ENCODE measurements at regions not wholly inside any gene's neighbourhood (a gene's known extent, or its start where the extent isn't known, plus 50 kb on each side); places are given as distances from the start of the nearest gene placed in this dataset.

GRCh38 chr6:131383421-131384411, 189.3 kb upstream of the ARG1 start:
- no peak for DNase-seq

GRCh38 chr6:131387562-131388447, 185.2 kb upstream of the ARG1 start:
- no peak for DNase-seq

DNA sequence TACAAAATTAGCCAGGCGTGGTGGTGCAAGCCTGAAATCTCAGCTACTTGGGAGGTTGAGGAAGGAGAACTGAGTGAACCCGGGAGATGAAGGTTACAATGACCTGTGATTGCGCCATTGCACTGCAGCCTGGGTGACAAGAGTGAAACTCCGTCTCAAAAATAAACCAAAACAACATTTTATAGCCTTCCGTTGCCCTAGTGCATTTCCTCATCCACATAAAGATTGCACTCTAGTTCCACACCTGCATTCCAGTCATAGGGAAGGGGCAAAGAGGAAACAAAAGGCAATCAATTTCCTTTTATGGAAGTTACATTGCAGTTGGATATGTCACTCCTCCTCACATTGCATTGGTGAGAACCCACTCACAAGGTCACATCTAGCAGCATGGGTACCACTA, 182.7 kb upstream of the ARG1 start:
- DNase-seq, result no peak

DNA sequence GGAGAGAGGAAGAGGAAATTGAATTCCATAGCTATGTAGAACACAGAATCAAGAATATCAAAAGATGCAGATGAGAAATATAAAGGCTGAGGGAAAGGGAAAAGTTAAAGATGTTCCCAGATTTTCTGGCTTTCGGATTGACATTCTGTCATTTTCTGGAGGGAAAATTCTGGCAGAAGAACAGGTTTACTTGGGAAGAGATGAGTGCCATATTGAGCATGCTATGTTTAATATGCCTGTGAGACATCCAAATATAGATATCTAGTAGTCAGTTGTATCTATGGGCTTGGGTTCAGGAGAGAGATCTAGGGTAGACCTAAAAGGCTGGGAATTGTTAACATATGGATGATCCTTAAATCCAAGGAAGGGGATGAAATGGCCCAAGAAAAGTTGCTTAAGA, 181.9 kb upstream of the ARG1 start:
- no peak for DNase-seq

GRCh38 chr6:131393433-131393832, 179.6 kb upstream of the ARG1 start:
- no peak for DNase-seq

- no peak for DNase-seq
Observed at GRCh38 chr6:131394768-131395432, 178.1 kb upstream of the ARG1 start.

DNA sequence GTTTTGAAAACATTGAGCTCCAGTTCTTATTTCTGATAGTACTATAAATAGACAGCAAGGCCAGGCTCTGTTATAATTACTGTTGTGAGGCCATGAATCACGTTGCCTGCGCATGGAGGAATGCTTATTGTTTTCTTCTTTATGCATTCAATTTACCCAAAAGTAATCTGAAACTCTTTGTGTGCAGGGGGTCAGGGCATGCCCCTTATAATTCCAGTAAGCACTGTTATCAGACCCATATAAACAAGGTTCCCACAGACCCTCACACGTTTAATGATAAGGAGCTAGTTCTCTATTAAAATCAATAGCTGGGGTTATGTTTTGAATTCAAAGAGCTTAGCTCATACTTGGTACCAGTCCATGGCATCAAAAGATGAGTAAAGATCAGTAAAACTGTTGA, 174.8 kb upstream of the ARG1 start:
- no peak for DNase-seq

GRCh38 chr6:131399433-131399832, 173.6 kb upstream of the ARG1 start:
- no peak for DNase-seq

- no peak for DNase-seq
Observed at GRCh38 chr6:131400054-131400778, 172.8 kb upstream of the ARG1 start.

GRCh38 chr6:131400779-131401496, 172.1 kb upstream of the ARG1 start:
- DNase-seq, result no peak

DNA sequence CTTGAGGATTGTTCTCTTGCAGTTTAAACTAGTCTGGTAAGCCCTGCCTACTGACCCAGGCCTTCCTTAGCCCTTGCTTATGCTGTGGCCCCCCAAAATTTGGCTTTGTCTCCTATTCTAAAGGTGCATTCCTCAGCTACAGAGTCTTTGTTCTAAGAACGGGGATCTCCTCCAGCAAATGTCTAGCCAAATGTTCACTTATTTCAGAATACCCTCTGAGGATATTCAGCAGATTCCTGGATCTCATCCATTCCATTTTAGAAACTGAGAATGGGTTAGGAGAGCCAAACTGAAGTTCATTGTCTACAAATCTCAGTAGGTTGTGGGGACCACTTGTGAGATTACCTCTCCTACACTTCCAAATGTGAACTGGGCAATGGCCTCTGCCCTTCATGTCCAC, 164.2 kb upstream of the ARG1 start:
- DNase-seq, result no peak

DNA sequence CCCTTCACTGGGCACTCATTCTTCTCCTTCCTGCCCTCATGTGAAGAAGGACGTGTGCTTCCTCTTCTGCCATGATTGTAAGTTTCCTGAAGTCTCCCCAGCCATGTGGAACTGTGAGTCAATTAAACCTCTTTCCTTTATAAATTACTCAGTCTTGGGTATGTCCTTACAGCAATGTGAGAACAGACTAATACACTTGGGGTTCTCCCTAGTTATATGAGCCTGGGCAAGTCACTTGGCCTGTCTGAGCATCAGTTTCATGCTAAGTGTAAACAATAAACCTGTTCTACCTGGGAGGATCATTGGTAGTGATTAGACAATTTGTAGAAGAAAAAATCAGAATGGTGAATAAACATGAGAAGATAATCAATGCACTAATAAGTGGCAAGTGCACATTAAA, 162.2 kb upstream of the ARG1 start:
- DNase-seq, result no peak

DNA sequence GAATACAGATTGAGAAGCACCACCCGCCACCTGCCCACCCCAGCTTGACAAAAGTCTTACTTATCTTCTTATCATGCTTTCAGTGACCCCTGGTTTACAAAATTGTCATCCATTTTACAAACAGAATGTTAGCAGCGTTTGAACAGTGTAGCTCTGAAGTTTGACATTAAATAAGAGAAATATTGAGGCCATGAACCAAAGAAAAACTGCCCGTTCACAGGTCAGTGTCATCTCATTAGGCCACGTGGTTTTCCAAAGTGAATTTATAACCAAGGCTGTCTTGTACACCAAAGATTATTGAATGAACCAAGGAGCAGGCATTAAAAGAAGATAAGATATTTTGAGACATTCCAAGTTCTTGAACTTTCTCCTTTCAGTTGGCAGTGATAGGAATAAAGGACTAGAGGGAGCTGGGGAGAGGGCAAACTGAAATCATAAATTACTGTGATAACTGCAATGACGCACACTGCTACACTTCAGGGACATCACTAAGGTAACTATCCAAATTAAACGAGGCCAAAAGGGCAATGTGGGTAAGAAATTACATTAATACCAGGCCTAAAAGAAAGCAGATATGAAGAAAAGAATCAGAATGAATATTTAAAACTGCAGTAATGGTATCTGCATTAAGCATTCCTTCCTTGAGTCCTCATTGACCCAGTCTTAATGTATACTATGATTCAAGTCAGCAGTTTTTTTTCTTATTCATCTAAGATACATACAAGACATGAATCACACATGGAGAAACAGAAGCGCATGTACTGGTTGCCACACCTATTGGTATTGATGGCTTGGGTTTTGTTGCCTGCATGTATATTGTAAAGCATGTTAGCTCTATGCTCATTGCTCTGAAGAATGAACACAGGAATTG, 159.8 kb upstream of the ARG1 start:
- DNase-seq, result no peak

DNA sequence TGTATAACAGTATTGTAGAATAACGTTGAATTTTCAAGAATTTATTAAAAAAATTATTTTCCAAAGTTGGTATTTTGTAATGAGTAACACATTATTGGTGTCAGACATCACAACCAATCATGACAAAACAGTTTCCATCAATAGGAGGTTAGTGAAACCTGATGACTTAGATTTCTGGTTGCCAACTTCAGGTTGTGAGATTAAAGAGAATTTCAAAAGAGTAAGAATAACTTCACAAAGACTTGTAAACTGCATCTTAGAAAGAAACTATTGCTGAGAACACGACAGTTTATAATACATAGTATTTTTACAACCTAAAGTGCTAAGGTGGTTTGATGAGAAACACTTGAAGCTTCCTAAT, 159.2 kb upstream of the ARG1 start:
- no peak for DNase-seq

- DNase-seq, result no peak
Observed at GRCh38 chr6:131414956-131415355, 158.1 kb upstream of the ARG1 start.

- DNase-seq, result no peak
Observed at GRCh38 chr6:131418441-131418840, 154.6 kb upstream of the ARG1 start.

DNA sequence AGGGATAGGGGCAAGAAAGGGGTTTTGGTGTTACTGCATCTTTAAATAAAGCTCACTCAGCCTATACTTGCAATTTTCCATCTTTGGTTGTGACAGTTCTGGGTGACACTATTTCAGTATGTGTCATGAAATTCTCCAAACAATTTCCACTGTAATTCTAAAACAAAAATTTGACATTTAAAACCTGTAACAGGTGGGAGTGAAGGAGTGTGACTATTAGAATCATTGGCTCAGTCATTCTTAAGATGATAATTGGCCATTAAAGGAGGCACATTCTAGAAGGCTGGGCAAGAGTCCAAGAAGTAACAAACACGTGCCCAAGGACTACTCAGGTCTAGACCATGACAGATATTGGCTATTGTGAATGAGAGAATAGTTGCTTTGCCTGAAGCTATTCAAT, 153.3 kb upstream of the ARG1 start:
- no peak for DNase-seq

GRCh38 chr6:131424016-131424415, 149.0 kb upstream of the ARG1 start:
- no peak for DNase-seq

DNA sequence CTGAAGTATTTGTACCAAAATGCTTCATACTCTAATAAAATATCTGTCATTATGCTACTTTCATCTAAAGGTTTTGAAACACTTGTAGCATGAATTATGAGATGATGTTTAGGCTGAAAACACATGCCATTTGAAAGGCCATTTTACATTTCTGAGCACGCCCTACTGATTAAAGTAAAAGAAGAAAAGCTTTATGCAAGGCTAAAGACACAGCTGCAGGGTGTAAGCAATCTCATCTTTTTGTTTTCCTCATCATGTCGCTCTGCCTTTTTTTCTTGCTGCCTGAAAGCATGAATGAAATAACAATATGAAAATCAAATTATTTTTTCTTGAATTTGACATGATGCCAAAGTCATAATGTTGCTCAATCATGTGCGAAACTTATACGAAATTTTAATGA, 148.6 kb upstream of the ARG1 start:
- DNase-seq, result no peak

DNA sequence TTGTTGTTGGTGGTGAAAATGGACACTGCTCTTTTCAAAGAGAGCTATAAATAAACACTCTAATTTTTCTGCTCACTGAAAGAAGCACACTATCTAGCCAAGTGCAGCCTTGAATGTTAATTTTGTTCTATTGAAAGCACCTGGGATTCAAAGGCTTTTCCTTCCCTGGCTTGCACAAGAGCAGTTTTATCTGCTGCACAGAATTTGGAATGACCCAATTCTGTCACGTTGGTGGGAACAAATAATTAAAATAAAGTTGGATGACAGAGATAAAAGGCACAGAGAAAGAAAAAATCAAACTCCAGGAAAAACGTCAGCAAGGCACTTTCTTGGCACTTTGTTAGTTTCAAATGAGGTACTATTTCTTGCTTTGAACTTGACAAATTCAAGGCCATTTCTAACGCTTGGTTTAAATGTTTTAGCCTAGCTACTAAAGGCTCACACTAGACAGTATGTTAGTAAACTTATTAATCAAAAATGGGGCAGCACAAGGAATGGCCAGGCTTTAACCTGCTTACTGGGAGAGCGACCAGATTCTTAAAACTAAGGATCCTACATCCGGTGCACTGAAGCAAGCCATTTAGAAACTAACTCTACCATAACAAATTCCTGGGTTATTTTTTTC, 145.5 kb upstream of the ARG1 start:
- DNase-seq, result no peak
